ENCODE measurements at regions not wholly inside any gene's neighbourhood (a gene's known extent, or its start where the extent isn't known, plus 50 kb on each side); places are given as distances from the start of the nearest gene placed in this dataset.

GRCh38 chr2:100632759-100633158 lies 70.0 kb downstream of the PDCL3 start:
- CTCF ChIA-PET: no interaction called here
- Mint-ChIP-seq H3K36me3 (ENCODE audit: low read depth) (no peaks in the 10 kb centered on the region), H3K27ac (no peak overlapping the region), H3K4me3 (no peak overlapping the region), H3K9me3 (no peaks in the 10 kb centered on the region), H3K27me3 (peaks cover 19% of the 10 kb centered on the region), H3K4me1 (no peaks in the 10 kb centered on the region)
- intact Hi-C loops (cut with micrococcal nuclease): no loop called here
- TF ChIP-seq CTCF (IDR thresholded peaks at IDR 0.05): no peak
- DNase-seq (no peak), ATAC-seq (ENCODE audit: low read depth) (no peak)
- POLR2A ChIA-PET: no interaction called here

GRCh38 chr2:100639588-100640390 lies 77.0 kb downstream of the PDCL3 start:
- H3K27ac Mint-ChIP-seq: no peak overlapping the region
- H3K9me3 Mint-ChIP-seq: no peaks in the 10 kb centered on the region
- H3K4me3 Mint-ChIP-seq: no peak overlapping the region
- no peaks in the 10 kb centered on the region for H3K4me1 Mint-ChIP-seq
- DNase-seq: no peak
- ChIA-PET CTCF (no interaction called here), POLR2A (interaction anchor here (0.6 kb wide), 1 partner anchor 19 kb away, joined by 5 read pairs; no protein-coding TSS in a partner anchor)
- intact Hi-C loops (cut with micrococcal nuclease): no loop called here
- TF ChIP-seq CTCF (IDR thresholded peaks at IDR 0.05): no peak
- no peaks in the 10 kb centered on the region for H3K36me3 Mint-ChIP-seq (ENCODE audit: low read depth)
- no peak for ATAC-seq (ENCODE audit: low read depth)
- H3K27me3 Mint-ChIP-seq: peaks cover 38% of the 10 kb centered on the region

- intact Hi-C loops (cut with micrococcal nuclease): no loop called here
- CTCF ChIA-PET: no interaction called here
- DNase-seq (no peak), ATAC-seq (ENCODE audit: low read depth) (no peak)
- Mint-ChIP-seq H3K4me3 (no peak overlapping the region), H3K27ac (no peak overlapping the region), H3K9me3 (no peaks in the 10 kb centered on the region), H3K36me3 (ENCODE audit: low read depth) (no peaks in the 10 kb centered on the region), H3K4me1 (no peaks in the 10 kb centered on the region), H3K27me3 (peaks cover 38% of the 10 kb centered on the region)
- POLR2A ChIA-PET: no interaction called here
- no peak for TF ChIP-seq CTCF (IDR thresholded peaks at IDR 0.05)
These were observed 77.8 kb downstream of the PDCL3 start for GRCh38 chr2:100640431-100641124.

- Mint-ChIP-seq H3K4me1 (no peaks in the 10 kb centered on the region), H3K36me3 (ENCODE audit: low read depth) (no peaks in the 10 kb centered on the region), H3K27ac (no peak overlapping the region), H3K9me3 (no peaks in the 10 kb centered on the region), H3K27me3 (peaks cover 38% of the 10 kb centered on the region), H3K4me3 (no peak overlapping the region)
- TF ChIP-seq CTCF (IDR thresholded peaks at IDR 0.05): no peak
- intact Hi-C loops (cut with micrococcal nuclease): no loop called here
- CTCF ChIA-PET: no interaction called here
- POLR2A ChIA-PET: no interaction called here
- DNase-seq: no peak
- no peak for ATAC-seq (ENCODE audit: low read depth)
These were observed 78.3 kb downstream of the PDCL3 start for GRCh38 chr2:100641125-100641435.

GRCh38 chr2:100642425-100642824 lies 79.6 kb downstream of the PDCL3 start:
- CTCF ChIA-PET: no interaction called here
- intact Hi-C loops (cut with micrococcal nuclease): no loop called here
- no peak overlapping the region for H3K27ac Mint-ChIP-seq

More at GRCh38 chr2:100642425-100642824, 79.6 kb downstream of the PDCL3 start:
- Mint-ChIP-seq H3K27me3 (peaks cover 32% of the 10 kb centered on the region), H3K4me1 (no peaks in the 10 kb centered on the region), H3K9me3 (no peaks in the 10 kb centered on the region), H3K36me3 (ENCODE audit: low read depth) (no peaks in the 10 kb centered on the region), H3K4me3 (no peak overlapping the region)
- TF ChIP-seq CTCF (IDR thresholded peaks at IDR 0.05): no peak
- ATAC-seq (ENCODE audit: low read depth) (no peak), DNase-seq (no peak)
- POLR2A ChIA-PET: no interaction called here

Measured in activated B cell treated with CpG ODN at 0.5 μM for 24 hours (primary cell).